Esophagus squamous epithelium (tissue), 4 donors: ENCODE measurements at regions not wholly inside any gene's neighbourhood (a gene's known extent, or its start where the extent isn't known, plus 50 kb on each side); places are given as distances from the start of the nearest gene placed in this dataset.

Experiments used
- CTCF ChIP-seq, 6 experiments: fragments of 450-650 bp in 4 of 6; fragments of 200-600 bp in 2 of 6; sonication (generic) in 2 of 6; IDR thresholded peaks; one replicate each; pipeline ENCODE4 v1.5.1; 2016 to 2019; ENCODE audit warnings: antibody characterized with exemption in 6 of 6, mild to moderate bottlenecking in 4 of 6, moderate library complexity in 4 of 6
- POLR2A ChIP-seq, 4 donors: fragments of 450-650 bp; IDR thresholded peaks; one replicate each; pipeline ENCODE4 v1.6.1; 2017; ENCODE audit warnings: antibody characterized with exemption in 4 of 4, mild to moderate bottlenecking in 4 of 4, moderate library complexity in 3 of 4

DNA sequence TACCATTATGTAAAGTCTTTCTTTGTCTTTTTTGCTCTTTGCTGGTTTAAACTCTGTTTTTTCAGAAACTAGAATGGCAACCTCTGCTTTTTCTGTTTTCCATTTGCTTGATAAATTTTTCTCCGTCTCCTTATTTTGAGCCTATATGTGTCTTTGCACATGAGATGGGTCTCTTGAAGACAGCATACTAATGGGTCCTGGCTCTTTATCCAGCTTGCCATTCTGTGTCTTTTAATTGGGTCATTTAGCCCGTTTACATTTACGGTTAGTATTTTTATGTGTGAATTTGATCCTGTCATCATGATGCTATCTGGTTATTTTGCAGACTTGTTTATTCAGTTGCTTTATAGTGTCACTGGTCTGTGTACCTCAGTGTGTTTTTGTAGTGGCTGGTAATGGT is 207.9 kb upstream of the TMEM260 start:
- TF ChIP-seq CTCF (IDR thresholded peaks at IDR 0.05) (no peak), POLR2A (IDR thresholded peaks at IDR 0.05) (no peak)
